NT2/D1 (cell line): ENCODE measurements at regions not wholly inside any gene's neighbourhood (a gene's known extent, or its start where the extent isn't known, plus 50 kb on each side); places are given as distances from the start of the nearest gene placed in this dataset.

Experiments
- SUZ12 ChIP-seq: IDR thresholded peaks from 2 replicates; pipeline ENCODE4 v1.6.1; 2011; ENCODE audit not compliant: insufficient read length, insufficient read depth; ENCODE audit errors: extremely low read depth
- YY1 ChIP-seq: IDR thresholded peaks from 2 replicates; pipeline ENCODE4 v1.6.1; 2011; ENCODE audit not compliant: insufficient read length, insufficient read depth
- ZNF274 ChIP-seq: IDR thresholded peaks from 2 replicates; pipeline ENCODE4 v1.6.1; 2011; ENCODE audit warnings: mild to moderate bottlenecking, low read depth, low read length

DNA sequence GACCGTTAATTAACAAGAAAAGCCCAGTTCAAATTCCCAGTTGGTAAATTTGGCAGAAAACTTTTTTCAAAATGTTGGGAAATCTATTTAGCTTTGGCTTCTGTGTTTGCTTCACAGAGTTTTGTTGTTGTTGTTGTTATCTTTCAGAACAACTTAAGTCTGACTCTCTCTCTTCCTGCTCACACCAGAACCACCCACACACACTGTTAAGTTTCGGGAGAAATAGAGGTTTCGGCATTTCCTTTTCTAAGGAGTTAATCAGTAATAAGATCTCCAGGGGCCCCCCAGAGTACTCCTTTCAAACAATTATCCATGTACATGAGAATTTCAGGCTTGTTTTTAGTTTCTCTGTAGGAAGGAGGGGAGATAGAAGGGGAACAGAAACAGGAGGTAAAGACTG, 106.2 kb upstream of the PTCHD1 start:
- TF ChIP-seq YY1: no peak
- TF ChIP-seq ZNF274: no peak
- no peak for TF ChIP-seq SUZ12
